Retina (tissue), 1 donor: ENCODE measurements at regions not wholly inside any gene's neighbourhood (a gene's known extent, or its start where the extent isn't known, plus 50 kb on each side); places are given as distances from the start of the nearest gene placed in this dataset.
"Not testable (repeated sequence)": the region's sequence is repeated elsewhere in the genome, so short reads cannot be mapped to it uniquely, and the experiment has no call there.

Experiments used
- DNase-seq: peaks from one replicate; pipeline ENCODE4 v3.0.0-alpha.2; 2016

DNA sequence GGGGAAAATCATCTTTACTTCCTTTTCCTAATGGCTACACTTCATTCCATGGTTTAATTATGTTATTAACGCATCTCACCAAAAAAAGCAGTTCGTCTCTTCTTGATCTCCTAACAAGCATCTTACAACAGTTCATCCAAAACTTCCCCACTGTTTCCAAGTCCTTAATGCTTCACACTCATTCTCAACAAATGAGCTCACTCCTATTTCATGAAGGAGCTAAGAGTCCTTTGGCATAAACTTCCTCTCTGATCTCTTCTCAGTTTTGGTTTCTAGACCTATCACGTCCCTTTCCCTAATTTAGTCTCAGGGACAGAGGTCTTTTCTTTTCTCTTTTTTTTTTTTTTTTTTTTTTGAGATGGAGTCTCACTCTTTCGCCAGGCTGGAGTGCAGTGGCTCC, 205.9 kb upstream of the SLC39A10 start:
- no peak for DNase-seq

GRCh38 chr2:195450552-195451113, 206.4 kb upstream of the SLC39A10 start:
- DNase-seq = no peak

GRCh38 chr2:195447323-195447975, 209.6 kb upstream of the SLC39A10 start:
- no peak for DNase-seq

DNA sequence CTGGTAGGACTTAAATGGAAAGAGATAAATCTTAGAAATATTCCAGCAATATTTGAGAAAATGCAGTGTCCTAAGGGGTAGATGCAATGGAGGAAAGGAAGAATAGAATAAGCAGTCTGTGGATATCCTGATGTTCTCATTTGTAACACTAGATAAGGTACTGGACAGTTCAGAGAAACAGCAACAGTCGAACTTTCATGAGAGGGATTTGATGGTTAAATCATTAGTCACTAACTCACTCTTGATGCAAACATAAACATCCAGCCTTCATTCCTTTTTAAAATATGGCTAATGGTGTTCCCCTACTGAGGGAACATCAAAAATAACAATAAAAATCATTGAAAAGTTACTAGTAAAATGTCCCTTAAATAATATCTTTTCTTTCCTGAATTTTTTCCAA, 211.4 kb upstream of the SLC39A10 start:
- DNase-seq = no peak

DNA sequence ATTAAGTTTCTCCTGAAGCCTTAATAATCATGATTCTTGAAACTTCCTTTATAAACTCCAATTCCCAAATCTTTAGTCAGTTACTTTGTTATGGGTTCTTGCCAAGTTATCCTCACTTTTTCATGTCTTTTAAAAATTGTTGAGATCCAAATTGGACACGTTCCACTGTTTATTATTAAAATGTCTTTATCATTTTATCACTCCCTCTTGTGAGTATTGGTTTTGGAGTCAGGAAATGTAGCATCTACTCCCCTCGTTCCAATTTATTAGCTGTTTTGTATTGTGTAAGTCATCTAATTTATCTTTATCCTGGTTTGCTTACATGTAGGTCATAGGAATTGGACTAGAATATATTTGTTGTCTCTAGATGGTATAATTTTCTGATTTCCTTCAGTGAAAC, 213.1 kb upstream of the SLC39A10 start:
- DNase-seq = no peak

DNA sequence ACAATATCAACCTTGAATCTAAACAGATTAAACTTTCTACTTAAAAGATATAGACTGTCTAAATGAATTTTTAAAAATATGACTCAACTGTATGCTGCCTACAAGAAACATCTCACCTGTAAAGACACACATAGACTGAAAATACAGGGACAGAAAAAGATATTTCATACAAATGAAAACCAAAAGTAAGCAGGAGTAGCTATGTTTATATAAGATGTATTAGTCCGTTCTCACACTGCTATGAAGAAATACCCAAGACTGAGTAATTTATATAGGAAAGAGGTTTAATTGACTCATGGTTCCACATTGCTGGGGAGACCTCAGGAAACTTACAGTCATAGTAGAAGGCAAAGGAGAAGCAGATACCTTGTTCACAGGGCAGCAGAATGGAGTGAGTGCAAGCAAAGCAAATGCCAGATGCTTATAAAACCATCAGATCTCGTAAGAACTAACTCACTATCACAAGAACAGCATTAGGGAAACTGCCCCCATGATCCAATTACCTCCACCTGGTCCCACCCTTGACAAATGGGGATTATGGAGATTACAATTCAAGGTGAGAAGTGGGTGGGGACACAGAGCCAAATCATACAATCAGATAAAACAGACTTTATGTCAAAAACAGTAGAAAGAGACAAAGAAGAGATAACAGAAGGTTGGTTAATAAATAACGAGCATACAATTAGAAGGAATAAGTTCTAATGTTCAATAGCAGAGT, 214.4 kb upstream of the SLC39A10 start:
- no peak for DNase-seq

GRCh38 chr2:195438692-195439091, 218.3 kb upstream of the SLC39A10 start:
- no peak for DNase-seq

DNA sequence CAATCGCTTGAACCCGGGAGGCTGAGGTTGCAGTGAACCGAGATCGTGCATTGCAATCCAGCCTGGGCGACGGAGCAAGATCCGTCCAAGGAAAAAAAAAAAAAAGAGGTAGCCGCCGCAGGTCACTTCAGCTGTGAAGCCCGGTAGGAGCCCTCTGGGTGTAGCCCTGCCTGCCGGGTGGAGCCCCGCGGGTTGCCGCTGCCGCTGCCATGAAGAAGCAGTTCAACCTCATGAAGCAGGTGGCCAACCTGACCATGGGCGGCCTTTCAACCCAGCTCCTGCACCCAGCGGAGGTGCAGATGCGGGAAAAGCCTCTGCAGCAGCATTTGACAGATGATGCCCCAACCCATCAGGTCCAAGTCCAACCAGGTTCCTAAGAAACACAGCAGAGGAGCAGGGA, 219.5 kb upstream of the SLC39A10 start:
- DNase-seq = no peak

DNA sequence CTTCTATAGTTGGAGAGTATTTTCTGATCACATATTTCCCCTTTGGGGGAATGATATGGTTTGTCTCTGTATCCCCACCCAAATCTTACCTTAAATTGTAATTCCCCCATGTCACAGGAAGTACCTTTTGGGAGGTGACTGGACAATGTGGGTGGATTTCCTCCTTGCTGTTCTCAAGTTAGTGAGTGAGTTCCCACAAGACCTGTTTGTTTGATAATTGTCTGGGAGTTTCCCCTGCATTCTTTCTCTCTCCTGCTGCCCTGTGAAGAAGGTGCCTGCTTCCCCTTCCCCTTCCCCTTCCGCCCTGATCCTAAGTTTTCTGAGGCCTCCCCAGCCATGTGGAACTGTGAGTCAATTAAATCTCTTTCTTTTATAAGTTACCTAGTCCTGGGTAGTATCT, 222.7 kb upstream of the SLC39A10 start:
- DNase-seq = no peak

- DNase-seq = not testable (repeated sequence)
Observed at GRCh38 chr2:195433729-195434128, 223.3 kb upstream of the SLC39A10 start.

GRCh38 chr2:195428673-195429072, 228.4 kb upstream of the SLC39A10 start:
- no peak for DNase-seq

DNA sequence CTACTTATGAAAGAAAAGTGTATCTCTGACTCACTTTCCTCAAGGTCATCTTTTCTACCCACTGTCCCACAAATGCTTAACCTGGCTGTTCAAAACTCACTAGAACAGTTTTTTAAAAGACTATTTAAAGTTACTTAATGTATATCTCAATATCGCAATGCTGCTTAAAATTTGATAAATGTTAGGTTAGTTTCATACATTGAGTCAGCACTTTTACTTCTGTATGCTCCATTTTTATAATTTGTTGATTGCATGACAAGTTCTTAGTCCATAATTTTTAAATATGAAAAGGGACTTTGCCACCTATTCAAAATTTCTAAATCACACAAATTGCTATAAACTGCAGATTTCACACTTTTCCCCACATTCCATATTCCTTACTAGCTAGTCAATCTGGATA, 231.7 kb upstream of the SLC39A10 start:
- no peak for DNase-seq

- no peak for DNase-seq
Observed at GRCh38 chr2:195419033-195419432, 238.0 kb upstream of the SLC39A10 start.

DNA sequence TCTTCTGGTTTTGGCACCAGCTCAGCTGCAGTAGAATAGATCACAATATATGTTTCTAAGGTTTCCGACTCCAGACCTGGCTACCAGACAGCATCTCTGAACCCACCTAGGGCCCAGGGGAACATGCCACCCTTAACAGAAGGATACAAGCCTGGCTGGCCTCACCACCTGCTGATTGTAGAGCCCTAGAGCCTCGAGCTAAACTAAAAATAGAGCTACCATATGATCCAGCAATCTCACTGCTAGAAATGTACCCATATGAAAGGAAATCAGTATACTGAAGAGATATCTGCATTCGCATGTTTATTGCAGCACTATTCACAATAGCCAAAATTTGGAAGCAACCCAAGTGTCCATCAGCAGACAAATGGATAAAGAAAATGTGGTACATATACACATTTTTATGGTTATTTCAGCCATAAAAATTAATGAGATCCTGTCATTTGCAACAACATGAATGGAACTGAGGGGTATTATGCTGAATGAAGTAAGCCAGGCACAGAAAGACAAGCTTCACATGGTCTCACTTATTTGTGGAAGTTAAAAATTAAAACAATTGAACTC, 242.4 kb upstream of the SLC39A10 start:
- DNase-seq = no peak

DNA sequence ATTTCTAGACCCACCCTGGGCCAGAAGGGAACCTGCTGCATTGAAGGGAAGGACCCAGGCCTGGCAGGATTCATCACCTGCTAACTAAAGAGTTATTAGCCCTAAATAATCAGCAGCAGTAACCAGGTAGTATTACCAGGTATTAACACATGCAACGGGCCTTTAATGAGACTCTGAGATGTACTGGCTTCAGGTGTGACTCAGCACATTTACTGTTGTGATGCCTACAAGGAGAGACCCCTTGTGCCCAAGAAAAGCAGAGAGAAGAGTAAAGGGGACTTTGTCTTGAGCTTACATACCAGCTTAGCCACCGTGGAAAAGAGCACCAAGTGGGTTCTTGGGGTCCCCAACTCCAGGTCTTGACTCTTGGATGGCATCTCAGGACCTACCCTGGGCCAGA, 243.1 kb upstream of the SLC39A10 start:
- no peak for DNase-seq

DNA sequence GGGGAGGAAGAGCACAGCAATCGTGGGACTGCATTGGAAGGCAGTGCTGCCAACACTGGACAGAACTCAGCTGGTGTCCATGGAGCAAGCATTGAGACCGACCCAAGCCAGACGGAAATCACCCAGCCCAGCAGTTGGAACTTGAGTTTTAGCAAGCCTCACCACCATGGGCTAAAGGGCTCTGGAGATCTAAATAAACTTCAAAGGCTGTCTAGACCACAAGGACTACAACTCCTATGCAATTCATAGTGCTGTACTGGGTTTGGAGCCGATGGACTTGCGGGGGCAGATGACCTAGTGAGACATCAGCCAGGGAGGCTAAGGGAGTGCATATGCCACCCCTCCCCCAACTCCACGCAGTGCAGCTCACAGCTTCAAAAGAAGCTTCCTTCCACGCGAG, 243.6 kb upstream of the SLC39A10 start:
- DNase-seq = no peak

- no peak for DNase-seq
Observed at GRCh38 chr2:195411219-195411687, 245.8 kb upstream of the SLC39A10 start.

- no peak for DNase-seq
Observed at GRCh38 chr2:195410074-195410671, 246.9 kb upstream of the SLC39A10 start.

- no peak for DNase-seq
Observed at GRCh38 chr2:195408811-195409210, 248.2 kb upstream of the SLC39A10 start.

DNA sequence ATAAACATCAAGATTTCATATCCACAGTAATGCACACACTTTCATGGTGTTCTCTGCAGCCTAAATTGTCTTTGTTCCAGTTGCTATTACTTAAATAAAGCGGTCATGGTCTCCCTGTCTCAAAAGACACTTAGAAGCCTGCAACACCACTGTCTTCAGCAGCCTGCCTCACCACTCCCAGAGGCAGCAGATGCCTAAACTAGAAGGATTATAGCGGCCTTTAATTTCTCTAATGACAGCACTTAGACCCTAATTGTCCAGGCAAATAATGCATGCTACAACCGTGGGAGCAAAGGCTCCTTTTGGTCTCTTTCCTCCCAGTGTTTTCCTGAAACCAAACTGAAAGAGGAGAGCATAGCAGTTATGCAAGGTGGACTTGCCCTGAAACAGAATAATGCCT, 248.8 kb upstream of the SLC39A10 start:
- no peak for DNase-seq

GRCh38 chr2:195407783-195408182, 249.2 kb upstream of the SLC39A10 start:
- DNase-seq = no peak

- DNase-seq = no peak
Observed at GRCh38 chr2:195406886-195407603, 250.0 kb upstream of the SLC39A10 start.

DNA sequence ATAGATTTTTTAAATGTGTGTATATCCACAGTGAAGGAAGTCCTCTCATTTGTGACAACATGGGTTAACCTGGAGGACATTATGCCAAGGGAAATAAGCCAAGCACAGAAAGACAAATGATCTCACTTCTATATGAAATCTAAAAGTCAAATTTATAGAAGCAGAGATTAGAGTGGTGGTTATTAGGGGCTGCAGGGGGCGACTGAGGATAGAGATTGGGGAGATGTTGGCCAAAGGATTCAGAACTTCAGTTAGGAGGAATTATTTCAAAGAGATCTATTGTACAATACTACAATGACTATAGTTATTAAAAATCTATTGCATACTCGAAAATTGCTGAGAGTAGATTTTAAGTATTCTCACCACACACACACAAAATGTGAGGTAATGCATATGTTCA, 252.4 kb upstream of the SLC39A10 start:
- DNase-seq = no peak
